Spleen (tissue), 7 donors: ENCODE measurements at regions not wholly inside any gene's neighbourhood (a gene's known extent, or its start where the extent isn't known, plus 50 kb on each side); places are given as distances from the start of the nearest gene placed in this dataset.

Source experiments
- CTCF ChIP-seq, 11 experiments: fragments of 200-600 bp in 7 of 11; fragments of 450-650 bp in 4 of 11; sonication (generic) in 4 of 11; IDR thresholded peaks in 8 of 11; conservative IDR thresholded peaks in 3 of 11; 1 replicate in 7 of 11; 2 replicates in 4 of 11; pipeline versions ENCODE4 v1.4.0 to v1.8.0; 2016 to 2021; ENCODE audit warnings: antibody characterized with exemption in 11 of 11, inconsistent platforms in 4 of 11, mild to moderate bottlenecking in 1 of 11
- POLR2A ChIP-seq, 3 donors: fragments of 450-650 bp; IDR thresholded peaks; one replicate each; pipeline ENCODE4 v1.5.1; 2017; ENCODE audit warnings: antibody characterized with exemption in 3 of 3, mild to moderate bottlenecking in 1 of 3
- POLR2AphosphoS5 ChIP-seq, 3 donors: sonication (generic); formaldehyde crosslinking; IDR thresholded peaks; one replicate each; pipeline ENCODE4 v1.5.1; 2017; ENCODE audit warnings: antibody characterized with exemption in 3 of 3
- donor health status: DM: no; HTN: no; CAD: no; lungs with moderate emphysema.
- donor health status: DM: no; HTN: no; CAD: no.
- donor health status: DM: no; HTN: no; CAD: no.

GRCh38 chr4:35972814-35973213 lies 271.5 kb downstream of the ARAP2 start:
- TF ChIP-seq CTCF (IDR thresholded peaks at IDR 0.05 in 8 of 11, conservative IDR thresholded peaks at IDR 0.05 in 3 of 11) (no peak), POLR2AphosphoS5 (IDR thresholded peaks at IDR 0.05) (no peak), POLR2A (IDR thresholded peaks at IDR 0.05) (no peak)
